Heart left ventricle (tissue), 13 donors: ENCODE measurements at regions not wholly inside any gene's neighbourhood (a gene's known extent, or its start where the extent isn't known, plus 50 kb on each side); places are given as distances from the start of the nearest gene placed in this dataset.

ENCODE experiments used
- POLR2A ChIP-seq, 2 donors: fragments of 450-650 bp; IDR thresholded peaks; one replicate each; pipeline ENCODE4 v1.6.1; 2017; ENCODE audit warnings: antibody characterized with exemption in 2 of 2, mild to moderate bottlenecking in 2 of 2, moderate library complexity in 2 of 2
- TF ChIP-seq, protein P1 (sequence below), 12 donors: fragments of 200-600 bp; sonication (generic) in 4 of 12; IDR thresholded peaks; one replicate each; pipeline versions ENCODE4 v1.5.0 to v1.8.0; 2018 to 2022; ENCODE audit warnings: antibody characterized with exemption in 12 of 12, mild to moderate bottlenecking in 5 of 12
- donor health status: ischemic (EF 13 %, LVEDD 7.1; RV severe dilation, severe dysfunction).
- donor health status: DM: no; HTN: yes; CAD: no.
- donor health status: DM: no; HTN: no; CAD: no.
- donor health status: ischemic (EF 25% LVEDD 6.9; RV normal size, moderate dysfunction).
- donor health status: ischemic (EF 25% LVEDD 5.7; RV mildly dilated, moderate dysfunction).
- donor health status: ischemic (EF 35%, LVEDD 5.7; RV mildly dilated, moderate dysfunction).
- donor health status: nonischemic (EF 11% LVEDD 7.7; RV severe dilation, severe dysfunction).
- donor health status: DM: yes; HTN: yes; CAD: no.
- donor health status: PGD.
- donor health status: ischemic (EF 29% LVEDD 5.4; RV normal size, mild dysfunction).
- donor health status: nonischemic (EF 23%, LVEDD 6.1; RV moderate dilation, normal function).

DNA sequence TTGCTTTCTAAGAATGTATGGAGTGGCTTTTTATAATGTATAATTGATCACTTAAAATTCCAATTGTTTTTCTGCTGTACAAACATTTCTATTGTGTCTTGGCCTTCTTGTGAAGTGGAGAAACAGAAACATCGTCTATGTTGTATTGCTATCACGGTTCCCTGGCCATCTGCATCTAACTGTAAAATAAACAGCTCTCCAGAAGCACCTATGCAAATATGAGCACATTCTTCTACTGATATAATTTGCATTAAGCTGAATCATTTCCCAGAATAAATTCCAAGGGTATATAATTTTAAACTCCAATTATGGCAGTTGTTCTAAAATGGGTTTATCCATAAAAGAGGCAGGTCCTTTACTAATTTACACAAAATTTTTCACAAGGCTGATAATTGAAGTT lies 261.6 kb upstream of the STS start:
- no peak for TF ChIP-seq POLR2A (IDR thresholded peaks at IDR 0.05)
- TF ChIP-seq, protein P1, sequence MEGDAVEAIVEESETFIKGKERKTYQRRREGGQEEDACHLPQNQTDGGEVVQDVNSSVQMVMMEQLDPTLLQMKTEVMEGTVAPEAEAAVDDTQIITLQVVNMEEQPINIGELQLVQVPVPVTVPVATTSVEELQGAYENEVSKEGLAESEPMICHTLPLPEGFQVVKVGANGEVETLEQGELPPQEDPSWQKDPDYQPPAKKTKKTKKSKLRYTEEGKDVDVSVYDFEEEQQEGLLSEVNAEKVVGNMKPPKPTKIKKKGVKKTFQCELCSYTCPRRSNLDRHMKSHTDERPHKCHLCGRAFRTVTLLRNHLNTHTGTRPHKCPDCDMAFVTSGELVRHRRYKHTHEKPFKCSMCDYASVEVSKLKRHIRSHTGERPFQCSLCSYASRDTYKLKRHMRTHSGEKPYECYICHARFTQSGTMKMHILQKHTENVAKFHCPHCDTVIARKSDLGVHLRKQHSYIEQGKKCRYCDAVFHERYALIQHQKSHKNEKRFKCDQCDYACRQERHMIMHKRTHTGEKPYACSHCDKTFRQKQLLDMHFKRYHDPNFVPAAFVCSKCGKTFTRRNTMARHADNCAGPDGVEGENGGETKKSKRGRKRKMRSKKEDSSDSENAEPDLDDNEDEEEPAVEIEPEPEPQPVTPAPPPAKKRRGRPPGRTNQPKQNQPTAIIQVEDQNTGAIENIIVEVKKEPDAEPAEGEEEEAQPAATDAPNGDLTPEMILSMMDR (IDR thresholded peaks at IDR 0.05): no peak
